Smooth muscle cell (in vitro differentiated cells): ENCODE measurements at regions not wholly inside any gene's neighbourhood (a gene's known extent, or its start where the extent isn't known, plus 50 kb on each side); places are given as distances from the start of the nearest gene placed in this dataset.

Experiments used
- DNase-seq: peaks from one replicate; lab custom pipeline; 2025; ENCODE audit not compliant: unreplicated experiment; lab: John Stamatoyannopoulos, UW
- H2AFZ ChIP-seq: fragments of 200-600 bp; sonication (generic); 2 replicates; pipeline ENCODE4 v1.6.0; 2016; ENCODE audit warnings: antibody characterized with exemption, low read depth, mild to moderate bottlenecking
- H3F3A ChIP-seq: fragments of 200-600 bp; sonication (generic); 2 replicates; pipeline ENCODE4 v1.6.0; 2017; ENCODE audit warnings: antibody characterized with exemption, low read depth
- H3K27ac ChIP-seq: fragments of 200-600 bp; sonication (generic); 2 replicates; pipeline ENCODE4 v1.5.1; 2016; ENCODE audit warnings: low read depth, mild to moderate bottlenecking
- H3K27me3 ChIP-seq: fragments of 200-600 bp; sonication (generic); 2 replicates; pipeline ENCODE4 v1.6.1; 2016; ENCODE audit warnings: low read depth, mild to moderate bottlenecking
- H3K36me3 ChIP-seq: fragments of 200-600 bp; sonication (generic); 2 replicates; pipeline ENCODE4 v1.5.1; 2016; ENCODE audit warnings: low read depth
- H3K4me1 ChIP-seq: fragments of 200-600 bp; sonication (generic); 2 replicates; pipeline ENCODE4 v1.5.1; 2016; ENCODE audit warnings: low read depth
- H3K4me2 ChIP-seq: fragments of 200-600 bp; sonication (generic); 2 replicates; pipeline ENCODE4 v1.6.0; 2016; ENCODE audit warnings: mild to moderate bottlenecking
- H3K4me3 ChIP-seq: fragments of 200-600 bp; sonication (generic); 2 replicates; pipeline ENCODE4 v1.5.1; 2016; ENCODE audit warnings: mild to moderate bottlenecking
- H3K79me2 ChIP-seq: fragments of 200-600 bp; sonication (generic); 2 replicates; pipeline ENCODE4 v1.6.0; 2016; ENCODE audit warnings: low read depth, mild to moderate bottlenecking
- H3K9ac ChIP-seq: fragments of 200-600 bp; sonication (generic); 2 replicates; pipeline ENCODE4 v1.6.0; 2016; ENCODE audit warnings: low read depth
- H3K9me3 ChIP-seq: fragments of 200-600 bp; sonication (generic); replicated peaks from 2 replicates; pipeline ENCODE4 v1.5.1; 2016; ENCODE audit warnings: low read depth
- H4K20me1 ChIP-seq: fragments of 200-600 bp; sonication (generic); 2 replicates; pipeline ENCODE4 v1.6.0; 2016; ENCODE audit warnings: low read depth
- CTCF ChIP-seq: fragments of 200-600 bp; sonication (generic); IDR thresholded peaks from 2 replicates; pipeline ENCODE4 v1.5.1; 2017; ENCODE audit warnings: borderline replicate concordance, mild to moderate bottlenecking, antibody characterized with exemption; ENCODE audit not compliant: insufficient read depth, poor library complexity, severe bottlenecking
- WGBS: methylation state at CpG from one replicate; pipeline ENCODE4 v1.1.7; 2016; ENCODE audit warnings: low lambda C conversion rate; 5-methylcytosine and 5-hydroxymethylcytosine counted together

- TF ChIP-seq CTCF, result no peak
- Histone ChIP-seq H4K20me1 (no peaks in the 10 kb centered on the region), H3K4me3 (no peak overlapping the region), H3K4me1 (no peaks in the 10 kb centered on the region), H3K9ac (no peak overlapping the region), H3F3A (no peaks in the 10 kb centered on the region), H3K4me2 (no peak overlapping the region), H3K27ac (no peak overlapping the region), H3K27me3 (no peaks in the 10 kb centered on the region), H3K36me3 (peaks cover 5% of the 10 kb centered on the region), H2AFZ (no peak overlapping the region), H3K9me3 (peaks cover 1% of the 10 kb centered on the region), H3K79me2 (no peaks in the 10 kb centered on the region)
- 88% methylated on average over 1 of the region's 1 CpG for WGBS
- DNase-seq, result no peak
These were observed 250.6 kb upstream of the KLF8 start for GRCh38 chrX:55981603-55982002.

- Histone ChIP-seq H3K4me3 (no peak overlapping the region), H3K9me3 (peaks cover 6% of the 10 kb centered on the region), H3K4me2 (no peak overlapping the region), H3F3A (no peaks in the 10 kb centered on the region), H2AFZ (no peak overlapping the region), H3K27me3 (no peaks in the 10 kb centered on the region), H3K36me3 (no peaks in the 10 kb centered on the region), H3K9ac (no peak overlapping the region), H4K20me1 (no peaks in the 10 kb centered on the region), H3K79me2 (peaks cover under 1% of the 10 kb centered on the region), H3K27ac (peak overlapping the region; percentile 74), H3K4me1 (no peaks in the 10 kb centered on the region)
- 69% methylated on average over 3 of the region's 3 CpGs for WGBS
- TF ChIP-seq CTCF, result no peak
- DNase-seq, result no peak
These were observed 235.5 kb upstream of the KLF8 start for GRCh38 chrX:55996649-55997048.

- Histone ChIP-seq H3K27me3 (no peaks in the 10 kb centered on the region), H3K9me3 (no peaks in the 10 kb centered on the region), H3K4me3 (no peak overlapping the region), H2AFZ (no peak overlapping the region), H4K20me1 (no peaks in the 10 kb centered on the region), H3K9ac (no peak overlapping the region), H3K79me2 (no peaks in the 10 kb centered on the region), H3K27ac (no peak overlapping the region), H3F3A (no peaks in the 10 kb centered on the region), H3K36me3 (no peaks in the 10 kb centered on the region), H3K4me1 (no peaks in the 10 kb centered on the region), H3K4me2 (no peak overlapping the region)
- 24% methylated on average over 1 of the region's 1 CpG for WGBS
- DNase-seq, result no peak
- no peak for TF ChIP-seq CTCF
These were observed 232.0 kb upstream of the KLF8 start for GRCh38 chrX:56000174-56000573.

GRCh38 chrX:56000729-56001128 is 231.4 kb upstream of the KLF8 start:
- TF ChIP-seq CTCF, result no peak
- Histone ChIP-seq H3K4me3 (no peak overlapping the region), H2AFZ (no peak overlapping the region)

More at GRCh38 chrX:56000729-56001128, 231.4 kb upstream of the KLF8 start:
- H3K27me3 ChIP-seq, result no peaks in the 10 kb centered on the region
- no peaks in the 10 kb centered on the region for H3K9me3 ChIP-seq
- H3K36me3 ChIP-seq, result no peaks in the 10 kb centered on the region
- H4K20me1 ChIP-seq, result no peaks in the 10 kb centered on the region
- H3K79me2 ChIP-seq, result no peaks in the 10 kb centered on the region
- H3K4me1 ChIP-seq, result no peaks in the 10 kb centered on the region
- H3F3A ChIP-seq, result no peaks in the 10 kb centered on the region
- H3K27ac ChIP-seq, result no peak overlapping the region
- no peak overlapping the region for H3K9ac ChIP-seq
- no peak overlapping the region for H3K4me2 ChIP-seq
- DNase-seq, result no peak
